Liver (tissue), 3 donors: ENCODE measurements at regions not wholly inside any gene's neighbourhood (a gene's known extent, or its start where the extent isn't known, plus 50 kb on each side); places are given as distances from the start of the nearest gene placed in this dataset.

Experiments
- CTCF ChIP-seq: fragments of 150-350 bp; IDR thresholded peaks from 2 replicates; pipeline ENCODE4 v1.5.1; 2017; ENCODE audit warnings: improper control_type of control experiment, low read depth, low read length; ENCODE audit not compliant: missing input control
- FOXA1 ChIP-seq: IDR thresholded peaks from 2 replicates; pipeline ENCODE4 v1.6.1; 2016; ENCODE audit warnings: antibody characterized with exemption
- FOXA2 ChIP-seq: IDR thresholded peaks from 2 replicates; pipeline ENCODE4 v1.6.1; 2016; ENCODE audit warnings: antibody characterized with exemption
- GABPA ChIP-seq, 2 donors: IDR thresholded peaks in 1 of 2; conservative IDR thresholded peaks in 1 of 2; 2 replicates each; pipeline ENCODE4 v1.6.1; 2016; ENCODE audit warnings: antibody characterized with exemption in 2 of 2, mild to moderate bottlenecking in 1 of 2, moderate library complexity in 1 of 2
- JUND ChIP-seq, 2 donors: IDR thresholded peaks; 2 replicates each; pipeline ENCODE4 v1.6.1; 2016; ENCODE audit warnings: antibody characterized with exemption in 2 of 2
- MAX ChIP-seq: IDR thresholded peaks from 2 replicates; pipeline ENCODE4 v1.6.1; 2016; ENCODE audit warnings: antibody characterized with exemption
- NR2F2 ChIP-seq: IDR thresholded peaks from 2 replicates; pipeline ENCODE4 v1.6.1; 2016; ENCODE audit warnings: antibody characterized with exemption
- RAD21 ChIP-seq, 2 donors: IDR thresholded peaks; 2 replicates each; pipeline ENCODE4 v1.6.1; 2016; ENCODE audit warnings: antibody characterized with exemption in 2 of 2, mild to moderate bottlenecking in 2 of 2
- RXRA ChIP-seq, 2 donors: IDR thresholded peaks; 2 replicates each; pipeline ENCODE4 v1.6.1; 2017 to 2018; ENCODE audit warnings: antibody characterized with exemption in 2 of 2, mild to moderate bottlenecking in 1 of 2
- SP1 ChIP-seq: IDR thresholded peaks from 2 replicates; pipeline ENCODE4 v1.6.1; 2018; ENCODE audit warnings: antibody characterized with exemption, mild to moderate bottlenecking
- TAF1 ChIP-seq: conservative IDR thresholded peaks from 2 replicates; pipeline ENCODE4 v1.6.1; 2016; ENCODE audit warnings: antibody characterized with exemption, mild to moderate bottlenecking
- YY1 ChIP-seq: IDR thresholded peaks from 2 replicates; pipeline ENCODE4 v1.6.1; 2016; ENCODE audit warnings: antibody characterized with exemption, mild to moderate bottlenecking
- TF ChIP-seq, protein P1 (sequence below): IDR thresholded peaks from 2 replicates; pipeline ENCODE4 v1.6.1; 2016; ENCODE audit warnings: antibody characterized with exemption, mild to moderate bottlenecking
- TF ChIP-seq, protein P2 (sequence below): IDR thresholded peaks from 2 replicates; pipeline ENCODE4 v1.6.1; 2016; ENCODE audit warnings: antibody characterized with exemption
- donor health status: healthy.
- donor health status: healthy.

GRCh38 chr10:83952314-83952713 lies 187.0 kb upstream of the GHITM start:
- TF ChIP-seq CTCF, result no peak
- no peak for TF ChIP-seq MAX
- no peak for TF ChIP-seq RAD21 (IDR thresholded peaks at IDR 0.05)
- no peak for TF ChIP-seq FOXA1
- no peak for TF ChIP-seq SP1
- TF ChIP-seq YY1, result no peak
- TF ChIP-seq, protein P1, sequence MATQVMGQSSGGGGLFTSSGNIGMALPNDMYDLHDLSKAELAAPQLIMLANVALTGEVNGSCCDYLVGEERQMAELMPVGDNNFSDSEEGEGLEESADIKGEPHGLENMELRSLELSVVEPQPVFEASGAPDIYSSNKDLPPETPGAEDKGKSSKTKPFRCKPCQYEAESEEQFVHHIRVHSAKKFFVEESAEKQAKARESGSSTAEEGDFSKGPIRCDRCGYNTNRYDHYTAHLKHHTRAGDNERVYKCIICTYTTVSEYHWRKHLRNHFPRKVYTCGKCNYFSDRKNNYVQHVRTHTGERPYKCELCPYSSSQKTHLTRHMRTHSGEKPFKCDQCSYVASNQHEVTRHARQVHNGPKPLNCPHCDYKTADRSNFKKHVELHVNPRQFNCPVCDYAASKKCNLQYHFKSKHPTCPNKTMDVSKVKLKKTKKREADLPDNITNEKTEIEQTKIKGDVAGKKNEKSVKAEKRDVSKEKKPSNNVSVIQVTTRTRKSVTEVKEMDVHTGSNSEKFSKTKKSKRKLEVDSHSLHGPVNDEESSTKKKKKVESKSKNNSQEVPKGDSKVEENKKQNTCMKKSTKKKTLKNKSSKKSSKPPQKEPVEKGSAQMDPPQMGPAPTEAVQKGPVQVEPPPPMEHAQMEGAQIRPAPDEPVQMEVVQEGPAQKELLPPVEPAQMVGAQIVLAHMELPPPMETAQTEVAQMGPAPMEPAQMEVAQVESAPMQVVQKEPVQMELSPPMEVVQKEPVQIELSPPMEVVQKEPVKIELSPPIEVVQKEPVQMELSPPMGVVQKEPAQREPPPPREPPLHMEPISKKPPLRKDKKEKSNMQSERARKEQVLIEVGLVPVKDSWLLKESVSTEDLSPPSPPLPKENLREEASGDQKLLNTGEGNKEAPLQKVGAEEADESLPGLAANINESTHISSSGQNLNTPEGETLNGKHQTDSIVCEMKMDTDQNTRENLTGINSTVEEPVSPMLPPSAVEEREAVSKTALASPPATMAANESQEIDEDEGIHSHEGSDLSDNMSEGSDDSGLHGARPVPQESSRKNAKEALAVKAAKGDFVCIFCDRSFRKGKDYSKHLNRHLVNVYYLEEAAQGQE, result no peak
- TF ChIP-seq JUND (IDR thresholded peaks at IDR 0.05), result no peak
- no peak for TF ChIP-seq TAF1
- TF ChIP-seq GABPA (IDR thresholded peaks at IDR 0.05 in 1 of 2, conservative IDR thresholded peaks at IDR 0.05 in 1 of 2), result no peak
- no peak for TF ChIP-seq RXRA (IDR thresholded peaks at IDR 0.05)
- TF ChIP-seq, protein P2, sequence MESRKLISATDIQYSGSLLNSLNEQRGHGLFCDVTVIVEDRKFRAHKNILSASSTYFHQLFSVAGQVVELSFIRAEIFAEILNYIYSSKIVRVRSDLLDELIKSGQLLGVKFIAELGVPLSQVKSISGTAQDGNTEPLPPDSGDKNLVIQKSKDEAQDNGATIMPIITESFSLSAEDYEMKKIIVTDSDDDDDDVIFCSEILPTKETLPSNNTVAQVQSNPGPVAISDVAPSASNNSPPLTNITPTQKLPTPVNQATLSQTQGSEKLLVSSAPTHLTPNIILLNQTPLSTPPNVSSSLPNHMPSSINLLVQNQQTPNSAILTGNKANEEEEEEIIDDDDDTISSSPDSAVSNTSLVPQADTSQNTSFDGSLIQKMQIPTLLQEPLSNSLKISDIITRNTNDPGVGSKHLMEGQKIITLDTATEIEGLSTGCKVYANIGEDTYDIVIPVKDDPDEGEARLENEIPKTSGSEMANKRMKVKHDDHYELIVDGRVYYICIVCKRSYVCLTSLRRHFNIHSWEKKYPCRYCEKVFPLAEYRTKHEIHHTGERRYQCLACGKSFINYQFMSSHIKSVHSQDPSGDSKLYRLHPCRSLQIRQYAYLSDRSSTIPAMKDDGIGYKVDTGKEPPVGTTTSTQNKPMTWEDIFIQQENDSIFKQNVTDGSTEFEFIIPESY, result no peak
- TF ChIP-seq NR2F2, result no peak
- no peak for TF ChIP-seq FOXA2
